NCI-H2107 treated with DMSO at 0.1 percent for 48 hours (cell line): ENCODE measurements at regions not wholly inside any gene's neighbourhood (a gene's known extent, or its start where the extent isn't known, plus 50 kb on each side); places are given as distances from the start of the nearest gene placed in this dataset.

Experiments used
- DNase-seq: peaks from one replicate; lab custom pipeline; 2025; ENCODE audit not compliant: unreplicated experiment; lab: John Stamatoyannopoulos, UW

- no peak for DNase-seq
Observed at GRCh38 chr4:36786519-36786918, 458.0 kb upstream of the NWD2 start.

- DNase-seq: no peak
Observed at GRCh38 chr4:36794716-36795115, 449.8 kb upstream of the NWD2 start.

GRCh38 chr4:36812149-36812548, 432.4 kb upstream of the NWD2 start:
- DNase-seq: no peak

- no peak for DNase-seq
Observed at GRCh38 chr4:36815536-36815935, 429.0 kb upstream of the NWD2 start.

- no peak for DNase-seq
Observed at GRCh38 chr4:36823199-36823967, 421.2 kb upstream of the NWD2 start.

- no peak for DNase-seq
Observed at GRCh38 chr4:36824682-36825081, 419.9 kb upstream of the NWD2 start.

GRCh38 chr4:36835246-36835645, 409.3 kb upstream of the NWD2 start:
- DNase-seq: no peak

GRCh38 chr4:36841583-36842326, 402.8 kb upstream of the NWD2 start:
- no peak for DNase-seq

- DNase-seq: no peak
Observed at GRCh38 chr4:36844448-36844847, 400.1 kb upstream of the NWD2 start.

GRCh38 chr4:36852856-36853255, 391.7 kb upstream of the NWD2 start:
- no peak for DNase-seq

- no peak for DNase-seq
Observed at GRCh38 chr4:36854554-36854953, 390.0 kb upstream of the NWD2 start.

- DNase-seq: no peak
Observed at GRCh38 chr4:36863601-36864000, 380.9 kb upstream of the NWD2 start.

- no peak for DNase-seq
Observed at GRCh38 chr4:36870121-36870520, 374.4 kb upstream of the NWD2 start.

GRCh38 chr4:36872679-36873078, 371.9 kb upstream of the NWD2 start:
- DNase-seq: no peak

- no peak for DNase-seq
Observed at GRCh38 chr4:36884151-36884550, 360.4 kb upstream of the NWD2 start.

GRCh38 chr4:36891971-36892370, 352.6 kb upstream of the NWD2 start:
- DNase-seq: no peak

- no peak for DNase-seq
Observed at GRCh38 chr4:36900446-36900987, 344.0 kb upstream of the NWD2 start.

- no peak for DNase-seq
Observed at GRCh38 chr4:36904823-36905222, 339.7 kb upstream of the NWD2 start.

GRCh38 chr4:36914106-36914505, 330.4 kb upstream of the NWD2 start:
- DNase-seq: no peak

GRCh38 chr4:36915717-36916116, 328.8 kb upstream of the NWD2 start:
- DNase-seq: no peak

- DNase-seq: no peak
Observed at GRCh38 chr4:36917413-36917812, 327.1 kb upstream of the NWD2 start.

GRCh38 chr4:36919721-36920120, 324.8 kb upstream of the NWD2 start:
- no peak for DNase-seq
